ENCODE measurements at regions not wholly inside any gene's neighbourhood (a gene's known extent, or its start where the extent isn't known, plus 50 kb on each side); places are given as distances from the start of the nearest gene placed in this dataset.

GRCh38 chr18:77967071-77967470 is 717.4 kb downstream of the GALR1 start:
- Histone ChIP-seq H3K36me3 (no peaks in the 10 kb centered on the region), H3K27ac (no peak overlapping the region), H3K4me3 (no peak overlapping the region), H3K9me3 (peaks cover 0 to 6% (median 0%) of the 10 kb centered on the region in 8 donors), H3K27me3 (replicated peaks in 1 of 7) (peaks cover 0 to 6% (median 0%) of the 10 kb centered on the region in 7 donors), H3K4me1 (no peaks in the 10 kb centered on the region)
- 64 to 75% (median 69%) methylated on average over 4 to 5 of the region's 5 CpGs for WGBS, 5 donors
- DNase-seq = no peak
- no peak for TF ChIP-seq POLR2A (IDR thresholded peaks at IDR 0.05)
- intact Hi-C loops (cut with DNase I; ENCODE audit: low total_unique reads) = no loop called here

GRCh38 chr18:77967791-77968190 is 718.1 kb downstream of the GALR1 start:
- Histone ChIP-seq H3K4me1 (no peaks in the 10 kb centered on the region), H3K36me3 (no peaks in the 10 kb centered on the region), H3K27ac (no peak overlapping the region), H3K4me3 (no peak overlapping the region), H3K9me3 (peaks cover 0 to 6% (median 0%) of the 10 kb centered on the region in 8 donors), H3K27me3 (replicated peaks in 1 of 7) (peaks cover 0 to 6% (median 0%) of the 10 kb centered on the region in 7 donors)
- TF ChIP-seq POLR2A (IDR thresholded peaks at IDR 0.05) (no peak), CTCF (IDR thresholded peaks at IDR 0.05 in 8 of 11, conservative IDR thresholded peaks at IDR 0.05 in 3 of 11) (no peak), POLR2AphosphoS5 (IDR thresholded peaks at IDR 0.05) (no peak)
- 66 to 81% (median 75%) methylated on average over 3 of the region's 3 CpGs for WGBS, 5 donors
- intact Hi-C loops (cut with DNase I; ENCODE audit: low total_unique reads) = no loop called here
- DNase-seq = no peak

GRCh38 chr18:77969972-77970371 is 720.3 kb downstream of the GALR1 start:
- H3K27me3 ChIP-seq (replicated peaks in 1 of 7) = peaks cover 0 to 6% (median 0%) of the 10 kb centered on the region in 7 donors
- intact Hi-C loops (cut with DNase I; ENCODE audit: low total_unique reads) = no loop called here
- H3K36me3 ChIP-seq = no peaks in the 10 kb centered on the region
- no peak overlapping the region for H3K4me3 ChIP-seq
- H3K4me1 ChIP-seq = no peaks in the 10 kb centered on the region
- H3K27ac ChIP-seq = no peak overlapping the region
- peaks cover 0 to 6% (median 0%) of the 10 kb centered on the region in 8 donors for H3K9me3 ChIP-seq
- DNase-seq = no peak
- WGBS, 5 donors = 48 to 69% (median 63%) methylated on average over 2 of the region's 2 CpGs
- no peak for TF ChIP-seq POLR2AphosphoS5 (IDR thresholded peaks at IDR 0.05)
- no peak for TF ChIP-seq CTCF (IDR thresholded peaks at IDR 0.05 in 8 of 11, conservative IDR thresholded peaks at IDR 0.05 in 3 of 11)
- no peak for TF ChIP-seq POLR2A (IDR thresholded peaks at IDR 0.05)

- H3K36me3 ChIP-seq = no peaks in the 10 kb centered on the region
- TF ChIP-seq CTCF (IDR thresholded peaks at IDR 0.05 in 8 of 11, conservative IDR thresholded peaks at IDR 0.05 in 3 of 11) = no peak
- no peak for TF ChIP-seq POLR2A (IDR thresholded peaks at IDR 0.05)
- TF ChIP-seq POLR2AphosphoS5 (IDR thresholded peaks at IDR 0.05) = no peak
- 75 to 80% (median 78%) methylated on average over 8 of the region's 8 CpGs for WGBS, 5 donors
- intact Hi-C loops (cut with DNase I; ENCODE audit: low total_unique reads) = no loop called here
- H3K27ac ChIP-seq = no peak overlapping the region
- H3K4me3 ChIP-seq = no peak overlapping the region
- H3K27me3 ChIP-seq (replicated peaks in 1 of 7) = peaks cover 0 to 6% (median 0%) of the 10 kb centered on the region in 7 donors
- H3K9me3 ChIP-seq = peaks cover 0 to 2% (median 0%) of the 10 kb centered on the region in 8 donors
- H3K4me1 ChIP-seq = no peaks in the 10 kb centered on the region
- no peak for DNase-seq
These were observed 721.2 kb downstream of the GALR1 start for GRCh38 chr18:77970814-77971213.

GRCh38 chr18:77973745-77974144 is 724.1 kb downstream of the GALR1 start:
- intact Hi-C loops (cut with DNase I; ENCODE audit: low total_unique reads) = no loop called here
- Histone ChIP-seq H3K4me1 (no peaks in the 10 kb centered on the region), H3K4me3 (no peak overlapping the region), H3K36me3 (no peaks in the 10 kb centered on the region), H3K27ac (no peak overlapping the region), H3K9me3 (peaks cover 0 to 18% (median 2%) of the 10 kb centered on the region in 8 donors), H3K27me3 (replicated peaks in 1 of 7) (peaks cover 0 to 6% (median 0%) of the 10 kb centered on the region in 7 donors)
- no peak for DNase-seq
- WGBS, 5 donors = 83 to 94% (median 89%) methylated on average over 8 of the region's 8 CpGs
- TF ChIP-seq CTCF (IDR thresholded peaks at IDR 0.05 in 8 of 11, conservative IDR thresholded peaks at IDR 0.05 in 3 of 11) (no peak), POLR2AphosphoS5 (IDR thresholded peaks at IDR 0.05) (no peak)

Data from spleen (tissue), 11 donors.